ENCODE measurements at regions not wholly inside any gene's neighbourhood (a gene's known extent, or its start where the extent isn't known, plus 50 kb on each side); places are given as distances from the start of the nearest gene placed in this dataset.

GRCh38 chr1:60224523-60224922 is 151.0 kb upstream of the C1orf87 start:
- H3K36me3 ChIP-seq (ENCODE audit: control insufficient read depth in 1 of 2, insufficient read depth in 2 of 2, low read length in 2 of 2) = no peaks in the 10 kb centered on the region
- no peak overlapping the region for H3K9ac ChIP-seq (ENCODE audit: low read length)
- intact Hi-C loops (cut with micrococcal nuclease) = no loop called here
- BruUV-seq (replicated peaks) = no TSS peak
- no peaks in the 10 kb centered on the region for H3K79me2 ChIP-seq (ENCODE audit: insufficient read depth, low read length)
- no peaks in the 10 kb centered on the region for H3K27me3 ChIP-seq (ENCODE audit: insufficient read depth, low read length)
- H3K9me3 ChIP-seq (ENCODE audit: control insufficient read depth in 1 of 2, insufficient read depth in 1 of 2, low read depth in 1 of 2, low read length in 2 of 2) = no peaks in the 10 kb centered on the region; a peak in 1 of 4 replicates
- DNase-seq (ENCODE audit: low read depth, low spot score) (no peak), ATAC-seq (no peak)
- CTCF ChIA-PET = no interaction called here
- no peak overlapping the region for H2AFZ ChIP-seq (ENCODE audit: low read depth, low read length, poor library complexity, severe bottlenecking)
- TF ChIP-seq EZH2 (IDR thresholded peaks at IDR 0.05) (no peak), SP1 (IDR thresholded peaks at IDR 0.05; ENCODE audit: low read depth) (no peak), CTCF (IDR thresholded peaks at IDR 0.05 in 2 of 3, conservative IDR thresholded peaks at IDR 0.05 in 1 of 3; ENCODE audit: borderline replicate concordance in 1 of 3, insufficient read depth in 1 of 3, low read depth in 2 of 3, low read length in 2 of 3) (no peak), FOSL1 (IDR thresholded peaks at IDR 0.05; ENCODE audit: low read depth) (no peak), ELF1 (IDR thresholded peaks at IDR 0.05; ENCODE audit: borderline replicate concordance, low read depth) (no peak), ZFX (IDR thresholded peaks at IDR 0.05) (no peak), EZH2phosphoT487 (IDR thresholded peaks at IDR 0.05; ENCODE audit: borderline replicate concordance) (no peak), SRF (IDR thresholded peaks at IDR 0.05; ENCODE audit: low read depth) (no peak), EGR1 (IDR thresholded peaks at IDR 0.05; ENCODE audit: low read depth) (no peak), YY1 (IDR thresholded peaks at IDR 0.05; ENCODE audit: extremely low read depth, insufficient replicate concordance, low read depth, low read length) (no peak)
- TF ChIP-seq, protein P1, sequence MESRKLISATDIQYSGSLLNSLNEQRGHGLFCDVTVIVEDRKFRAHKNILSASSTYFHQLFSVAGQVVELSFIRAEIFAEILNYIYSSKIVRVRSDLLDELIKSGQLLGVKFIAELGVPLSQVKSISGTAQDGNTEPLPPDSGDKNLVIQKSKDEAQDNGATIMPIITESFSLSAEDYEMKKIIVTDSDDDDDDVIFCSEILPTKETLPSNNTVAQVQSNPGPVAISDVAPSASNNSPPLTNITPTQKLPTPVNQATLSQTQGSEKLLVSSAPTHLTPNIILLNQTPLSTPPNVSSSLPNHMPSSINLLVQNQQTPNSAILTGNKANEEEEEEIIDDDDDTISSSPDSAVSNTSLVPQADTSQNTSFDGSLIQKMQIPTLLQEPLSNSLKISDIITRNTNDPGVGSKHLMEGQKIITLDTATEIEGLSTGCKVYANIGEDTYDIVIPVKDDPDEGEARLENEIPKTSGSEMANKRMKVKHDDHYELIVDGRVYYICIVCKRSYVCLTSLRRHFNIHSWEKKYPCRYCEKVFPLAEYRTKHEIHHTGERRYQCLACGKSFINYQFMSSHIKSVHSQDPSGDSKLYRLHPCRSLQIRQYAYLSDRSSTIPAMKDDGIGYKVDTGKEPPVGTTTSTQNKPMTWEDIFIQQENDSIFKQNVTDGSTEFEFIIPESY (IDR thresholded peaks at IDR 0.05; ENCODE audit: extremely low read depth, insufficient replicate concordance, low read length) = no peak
- TF ChIP-seq, protein P2, sequence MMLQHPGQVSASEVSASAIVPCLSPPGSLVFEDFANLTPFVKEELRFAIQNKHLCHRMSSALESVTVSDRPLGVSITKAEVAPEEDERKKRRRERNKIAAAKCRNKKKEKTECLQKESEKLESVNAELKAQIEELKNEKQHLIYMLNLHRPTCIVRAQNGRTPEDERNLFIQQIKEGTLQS (IDR thresholded peaks at IDR 0.05) = no peak
- TF ChIP-seq, protein P3, sequence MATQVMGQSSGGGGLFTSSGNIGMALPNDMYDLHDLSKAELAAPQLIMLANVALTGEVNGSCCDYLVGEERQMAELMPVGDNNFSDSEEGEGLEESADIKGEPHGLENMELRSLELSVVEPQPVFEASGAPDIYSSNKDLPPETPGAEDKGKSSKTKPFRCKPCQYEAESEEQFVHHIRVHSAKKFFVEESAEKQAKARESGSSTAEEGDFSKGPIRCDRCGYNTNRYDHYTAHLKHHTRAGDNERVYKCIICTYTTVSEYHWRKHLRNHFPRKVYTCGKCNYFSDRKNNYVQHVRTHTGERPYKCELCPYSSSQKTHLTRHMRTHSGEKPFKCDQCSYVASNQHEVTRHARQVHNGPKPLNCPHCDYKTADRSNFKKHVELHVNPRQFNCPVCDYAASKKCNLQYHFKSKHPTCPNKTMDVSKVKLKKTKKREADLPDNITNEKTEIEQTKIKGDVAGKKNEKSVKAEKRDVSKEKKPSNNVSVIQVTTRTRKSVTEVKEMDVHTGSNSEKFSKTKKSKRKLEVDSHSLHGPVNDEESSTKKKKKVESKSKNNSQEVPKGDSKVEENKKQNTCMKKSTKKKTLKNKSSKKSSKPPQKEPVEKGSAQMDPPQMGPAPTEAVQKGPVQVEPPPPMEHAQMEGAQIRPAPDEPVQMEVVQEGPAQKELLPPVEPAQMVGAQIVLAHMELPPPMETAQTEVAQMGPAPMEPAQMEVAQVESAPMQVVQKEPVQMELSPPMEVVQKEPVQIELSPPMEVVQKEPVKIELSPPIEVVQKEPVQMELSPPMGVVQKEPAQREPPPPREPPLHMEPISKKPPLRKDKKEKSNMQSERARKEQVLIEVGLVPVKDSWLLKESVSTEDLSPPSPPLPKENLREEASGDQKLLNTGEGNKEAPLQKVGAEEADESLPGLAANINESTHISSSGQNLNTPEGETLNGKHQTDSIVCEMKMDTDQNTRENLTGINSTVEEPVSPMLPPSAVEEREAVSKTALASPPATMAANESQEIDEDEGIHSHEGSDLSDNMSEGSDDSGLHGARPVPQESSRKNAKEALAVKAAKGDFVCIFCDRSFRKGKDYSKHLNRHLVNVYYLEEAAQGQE (IDR thresholded peaks at IDR 0.05; ENCODE audit: low read depth) = no peak
- POLR2A ChIA-PET = no interaction called here
- RAD21 ChIA-PET (ENCODE audit: low non-redundant PET in 1 of 2, low total read pairs in 2 of 2, uncharacterized antibody in 2 of 2, unreplicated experiment in 2 of 2) = no interaction called here
- no peak overlapping the region for H3K4me3 ChIP-seq (replicated peaks in 1 of 2; ENCODE audit: low read depth in 1 of 2, low read length in 2 of 2)
- no peaks in the 10 kb centered on the region for H3K9me2 ChIP-seq (ENCODE audit: insufficient read depth)
- no peak overlapping the region for H3K27ac ChIP-seq (ENCODE audit: low read depth, low read length)
- H3K4me1 ChIP-seq (ENCODE audit: control insufficient read depth in 1 of 2, insufficient read depth in 2 of 2, low read length in 2 of 2) = peaks cover 4 to 12% of the 10 kb centered on the region in 2 experiments; a peak in 3 of 4 replicates
- no peaks in the 10 kb centered on the region for H4K20me1 ChIP-seq (ENCODE audit: insufficient read depth)
- H3K4me2 ChIP-seq (ENCODE audit: low read length) = no peak overlapping the region

All from HCT116 (cell line).